GM10248 (cell line): ENCODE measurements at regions not wholly inside any gene's neighbourhood (a gene's known extent, or its start where the extent isn't known, plus 50 kb on each side); places are given as distances from the start of the nearest gene placed in this dataset.

Source experiments
- CTCF ChIA-PET: fragments of 300-600 bp; sonication (Branson Sonifier 250); formaldehyde crosslinking; extraction: SDS; loops from one replicate; lab custom pipeline; 2021; ENCODE audit warnings: antibody characterized with exemption; lab: Yijun Ruan, JAX
- POLR2A ChIA-PET: fragments of 350-650 bp; sonication (Branson Sonifier 250); formaldehyde crosslinking; extraction: SDS; loops from one replicate; lab custom pipeline; 2020; ENCODE audit warnings: antibody characterized with exemption; lab: Yijun Ruan, JAX
- DNase-seq: peaks from one replicate; pipeline ENCODE4 v3.0.0; 2012; ENCODE audit errors: extremely low spot score
- TF ChIP-seq, protein P1 (sequence below): IDR thresholded peaks from 2 replicates; pipeline ENCODE4 v1.5.1; 2012; ENCODE audit warnings: mild to moderate bottlenecking, low read depth; ENCODE audit errors: extremely low read depth, missing control alignments, control extremely low read depth

- ChIA-PET CTCF (interaction anchor here (1.2 kb wide), 1 partner anchor 36 kb away, joined by 3 read pairs; no protein-coding TSS in a partner anchor), POLR2A (no interaction called here)
- TF ChIP-seq, protein P1, sequence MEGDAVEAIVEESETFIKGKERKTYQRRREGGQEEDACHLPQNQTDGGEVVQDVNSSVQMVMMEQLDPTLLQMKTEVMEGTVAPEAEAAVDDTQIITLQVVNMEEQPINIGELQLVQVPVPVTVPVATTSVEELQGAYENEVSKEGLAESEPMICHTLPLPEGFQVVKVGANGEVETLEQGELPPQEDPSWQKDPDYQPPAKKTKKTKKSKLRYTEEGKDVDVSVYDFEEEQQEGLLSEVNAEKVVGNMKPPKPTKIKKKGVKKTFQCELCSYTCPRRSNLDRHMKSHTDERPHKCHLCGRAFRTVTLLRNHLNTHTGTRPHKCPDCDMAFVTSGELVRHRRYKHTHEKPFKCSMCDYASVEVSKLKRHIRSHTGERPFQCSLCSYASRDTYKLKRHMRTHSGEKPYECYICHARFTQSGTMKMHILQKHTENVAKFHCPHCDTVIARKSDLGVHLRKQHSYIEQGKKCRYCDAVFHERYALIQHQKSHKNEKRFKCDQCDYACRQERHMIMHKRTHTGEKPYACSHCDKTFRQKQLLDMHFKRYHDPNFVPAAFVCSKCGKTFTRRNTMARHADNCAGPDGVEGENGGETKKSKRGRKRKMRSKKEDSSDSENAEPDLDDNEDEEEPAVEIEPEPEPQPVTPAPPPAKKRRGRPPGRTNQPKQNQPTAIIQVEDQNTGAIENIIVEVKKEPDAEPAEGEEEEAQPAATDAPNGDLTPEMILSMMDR, result no peak
- DNase-seq, result no peak
Observed at GRCh38 chr3:78066287-78066686, 1026.4 kb downstream of the ROBO2 start.

DNA sequence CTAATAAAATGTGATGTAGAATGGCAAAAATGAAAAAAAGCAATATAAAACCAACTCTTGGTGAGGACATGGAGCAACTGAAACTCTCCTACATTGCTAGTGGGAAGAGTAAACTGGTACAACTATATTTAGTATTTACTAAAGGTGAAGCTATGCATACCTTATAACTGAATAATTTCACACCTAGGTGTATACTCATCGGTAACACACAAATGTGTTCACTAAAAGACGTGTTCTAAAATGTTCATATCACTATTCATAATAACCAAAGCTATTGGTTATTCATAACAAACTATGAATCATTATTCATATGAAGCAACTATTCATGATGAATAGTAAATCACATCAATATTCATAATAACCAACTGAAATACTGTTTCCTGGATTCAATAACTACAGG lies 1030.3 kb downstream of the ROBO2 start:
- DNase-seq, result no peak
- CTCF ChIA-PET, result interaction anchor here (1.5 to 1.6 kb wide), 2 partner anchors 10 to 22 kb away, joined by 3 to 5 read pairs; no protein-coding TSS in a partner anchor
- TF ChIP-seq, protein P1, result no peak
- POLR2A ChIA-PET, result no interaction called here

DNA sequence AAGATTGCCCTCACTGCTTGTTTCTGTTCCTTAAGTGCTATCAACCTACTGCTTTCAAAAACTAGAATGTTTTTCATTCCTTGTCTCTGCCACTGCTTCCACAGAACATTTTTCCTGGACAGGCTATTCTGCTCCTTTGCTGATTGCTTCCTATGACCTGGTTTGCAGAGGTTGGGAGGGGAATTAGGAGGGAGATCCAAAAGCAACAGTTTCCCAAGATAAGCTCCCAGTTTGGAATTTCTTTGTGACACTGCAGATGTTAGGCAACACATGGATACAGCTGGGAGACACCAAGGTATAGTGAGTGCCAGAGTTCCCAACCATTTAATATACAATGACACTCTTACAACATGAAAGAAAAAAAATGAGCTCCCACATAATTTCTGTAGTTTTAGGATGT lies 1036.5 kb downstream of the ROBO2 start:
- ChIA-PET POLR2A (no interaction called here), CTCF (no interaction called here)
- no peak for DNase-seq
- TF ChIP-seq, protein P1, result no peak

GRCh38 chr3:78077178-78077577 lies 1037.3 kb downstream of the ROBO2 start:
- DNase-seq, result no peak
- TF ChIP-seq, protein P1, result no peak
- ChIA-PET CTCF (no interaction called here), POLR2A (no interaction called here)

DNA sequence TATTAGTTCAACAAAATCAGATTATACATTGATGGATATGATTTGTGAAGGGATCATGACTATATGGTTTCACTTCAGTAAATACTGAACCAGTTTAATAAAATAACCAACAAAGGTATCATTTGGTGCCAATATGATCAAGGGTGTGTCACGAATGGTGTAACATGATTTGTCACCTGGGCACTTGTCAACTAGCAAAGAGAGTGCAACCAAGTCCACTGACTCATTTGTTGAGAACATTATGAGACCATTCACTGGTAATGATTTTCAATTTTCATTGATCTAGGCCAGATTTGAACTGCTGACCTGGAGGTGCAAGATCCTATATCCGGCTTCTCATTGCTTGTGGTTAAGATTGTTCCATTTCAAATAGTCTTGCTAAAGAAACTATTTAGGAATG lies 1037.9 kb downstream of the ROBO2 start:
- ChIA-PET CTCF (no interaction called here), POLR2A (no interaction called here)
- TF ChIP-seq, protein P1, result no peak
- no peak for DNase-seq

DNA sequence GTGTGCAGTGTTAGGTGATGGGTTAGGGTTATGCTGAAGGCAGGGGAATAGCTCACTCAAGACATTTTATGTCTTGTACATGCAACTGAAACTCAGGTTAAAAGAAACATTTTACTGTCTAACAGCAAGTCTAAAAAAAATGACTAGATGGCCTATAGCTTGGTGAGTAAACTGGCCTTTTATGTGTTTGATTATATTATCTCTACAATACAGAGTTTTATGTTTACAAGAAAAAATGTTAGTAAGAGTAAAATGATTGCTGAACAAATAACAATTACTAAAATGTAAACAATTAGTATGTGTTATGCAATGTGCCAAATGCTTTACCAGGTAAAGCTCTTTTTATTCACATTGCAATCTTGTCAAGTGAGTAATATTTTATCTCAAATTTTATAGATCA lies 1039.6 kb downstream of the ROBO2 start:
- CTCF ChIA-PET, result interaction anchor here (1.3 to 2.3 kb wide), 2 partner anchors 10 to 21 kb away, joined by 3 to 5 read pairs; no protein-coding TSS in a partner anchor
- DNase-seq, result no peak
- TF ChIP-seq, protein P1, result no peak
- POLR2A ChIA-PET, result no interaction called here
